Adrenal gland (tissue), 9 donors: ENCODE measurements at regions not wholly inside any gene's neighbourhood (a gene's known extent, or its start where the extent isn't known, plus 50 kb on each side); places are given as distances from the start of the nearest gene placed in this dataset.

Experiments used
- DNase-seq, 7 donors: peaks; one replicate each; pipeline ENCODE4 v3.0.0-alpha.2; 2019 to 2020
- H3K27ac ChIP-seq, 5 donors: fragments of 200-600 bp; sonication (generic) in 4 of 5; 1 replicate in 3 of 5; 2 replicates in 2 of 5; pipeline versions ENCODE4 v1.5.1 to v1.8.0; 2016 to 2020; ENCODE audit warnings: mild to moderate bottlenecking in 1 of 5
- H3K27me3 ChIP-seq: fragments of 200-600 bp; 2 replicates; pipeline ENCODE4 v1.8.0; 2021
- H3K36me3 ChIP-seq, 2 donors: fragments of 200-600 bp; replicated peaks in 1 of 2; 1 replicate in 1 of 2; 2 replicates in 1 of 2; pipeline versions ENCODE4 v1.5.1 to v1.8.0; 2018 to 2022
- H3K4me1 ChIP-seq, 2 donors: fragments of 200-600 bp; replicated peaks in 1 of 2; 1 replicate in 1 of 2; 2 replicates in 1 of 2; pipeline versions ENCODE4 v1.5.1 to v1.8.0; 2018 to 2021
- H3K4me3 ChIP-seq, 4 donors: fragments of 200-600 bp; sonication (generic) in 3 of 4; one replicate each; pipeline ENCODE4 v1.5.1; 2016 to 2018
- H3K9me3 ChIP-seq, 3 donors: fragments of 200-600 bp; sonication (generic) in 1 of 3; replicated peaks in 1 of 3; 1 replicate in 2 of 3; 2 replicates in 1 of 3; pipeline versions ENCODE4 v1.5.1 to v1.8.0; 2016 to 2021
- CTCF ChIP-seq, 6 experiments: fragments of 450-650 bp in 4 of 6; fragments of 200-600 bp in 2 of 6; sonication (generic) in 1 of 6; IDR thresholded peaks; 1 replicate in 5 of 6; 2 replicates in 1 of 6; pipeline versions ENCODE4 v1.5.1 to v1.8.0; 2016 to 2021; ENCODE audit warnings: antibody characterized with exemption in 6 of 6, mild to moderate bottlenecking in 2 of 6, moderate library complexity in 1 of 6
- POLR2A ChIP-seq, 2 donors: fragments of 450-650 bp; IDR thresholded peaks; one replicate each; pipeline ENCODE4 v1.6.1; 2017; ENCODE audit warnings: antibody characterized with exemption in 2 of 2, mild to moderate bottlenecking in 2 of 2, moderate library complexity in 1 of 2
- WGBS, 4 donors: extraction: QIAGEN DNeasy Blood & Tissue Kit in 2 of 4; methylation state at CpG; one replicate each; pipeline versions ENCODE4 v1.1.5 to v1.1.7; 2013 to 2017; 5-methylcytosine and 5-hydroxymethylcytosine counted together
- intact Hi-C, 2 donors: fragments of 100-400 bp; cut with DNase I; formaldehyde crosslinking; loops; one replicate each; pipeline versions ENCODE4 v1.14.1 to v1.15.0; 2022 to 2023
- donor health status: healthy with polysubstance abuse.
- donor health status: Bipolar disorder and iron deficiency.
- donor health status: DM: yes; HTN: yes; CAD: no.
- donor health status: DM: no; HTN: no; CAD: no.
- donor health status: DM: no; HTN: no; CAD: no.

- 73 to 84% (median 78%) methylated on average over 2 of the region's 2 CpGs for WGBS, 4 donors
- intact Hi-C loops: no loop called here
- H3K4me3 ChIP-seq: no peak overlapping the region
- DNase-seq: no peak
- H3K27me3 ChIP-seq: no peaks in the 10 kb centered on the region
- no peaks in the 10 kb centered on the region for H3K9me3 ChIP-seq
- H3K27ac ChIP-seq: no peak overlapping the region
- TF ChIP-seq CTCF (IDR thresholded peaks at IDR 0.05): no peak
- no peak for TF ChIP-seq POLR2A (IDR thresholded peaks at IDR 0.05)
- no peaks in the 10 kb centered on the region for H3K36me3 ChIP-seq
- H3K4me1 ChIP-seq: no peaks in the 10 kb centered on the region
Observed at GRCh38 chr18:10308154-10308553, 146.3 kb upstream of the APCDD1 start.

- no peaks in the 10 kb centered on the region for H3K27me3 ChIP-seq
- H3K9me3 ChIP-seq: no peaks in the 10 kb centered on the region
- H3K27ac ChIP-seq: no peak overlapping the region
- intact Hi-C loops: no loop called here
- no peak for DNase-seq
- WGBS, 4 donors: 86 to 91% (median 89%) methylated on average over 3 to 4 of the region's 4 CpGs
- no peaks in the 10 kb centered on the region for H3K36me3 ChIP-seq
- H3K4me1 ChIP-seq: no peaks in the 10 kb centered on the region
- TF ChIP-seq CTCF (IDR thresholded peaks at IDR 0.05) (no peak), POLR2A (IDR thresholded peaks at IDR 0.05) (no peak)
- no peak overlapping the region for H3K4me3 ChIP-seq
Observed at GRCh38 chr18:10310626-10311025, 143.8 kb upstream of the APCDD1 start.

GRCh38 chr18:10312326-10313015 lies 142.0 kb upstream of the APCDD1 start:
- H3K27ac ChIP-seq: no peak overlapping the region
- H3K36me3 ChIP-seq: no peaks in the 10 kb centered on the region
- no peak for TF ChIP-seq POLR2A (IDR thresholded peaks at IDR 0.05)
- TF ChIP-seq CTCF (IDR thresholded peaks at IDR 0.05): no peak
- H3K4me3 ChIP-seq: no peak overlapping the region
- 68 to 79% (median 74%) methylated on average over 5 of the region's 5 CpGs for WGBS, 4 donors
- H3K4me1 ChIP-seq: no peaks in the 10 kb centered on the region
- DNase-seq: no peak
- intact Hi-C loops: no loop called here
- no peaks in the 10 kb centered on the region for H3K27me3 ChIP-seq
- no peaks in the 10 kb centered on the region for H3K9me3 ChIP-seq

- H3K27me3 ChIP-seq: no peaks in the 10 kb centered on the region
- no peaks in the 10 kb centered on the region for H3K9me3 ChIP-seq
- no peak for DNase-seq
- H3K4me1 ChIP-seq: no peaks in the 10 kb centered on the region
- H3K36me3 ChIP-seq: no peaks in the 10 kb centered on the region
- H3K27ac ChIP-seq: no peak overlapping the region
- no peak overlapping the region for H3K4me3 ChIP-seq
- intact Hi-C loops: no loop called here
- TF ChIP-seq POLR2A (IDR thresholded peaks at IDR 0.05) (no peak), CTCF (IDR thresholded peaks at IDR 0.05) (no peak)
- 85 to 100% (median 91%) methylated on average over 2 to 3 of the region's 3 CpGs for WGBS, 4 donors
Observed at GRCh38 chr18:10313016-10313342, 141.5 kb upstream of the APCDD1 start.
